Heart left ventricle (tissue), 16 donors: ENCODE measurements at regions not wholly inside any gene's neighbourhood (a gene's known extent, or its start where the extent isn't known, plus 50 kb on each side); places are given as distances from the start of the nearest gene placed in this dataset.

Experiments
- ATAC-seq, 4 donors: fragments of 200-7000 bp; cut with Tn5 transposase; one replicate each; pipeline ENCODE4 v1.9.1; 2020 to 2022; ENCODE audit warnings: moderate library complexity in 4 of 4, mild to moderate bottlenecking in 3 of 4, moderate number of reproducible peaks in 1 of 4
- DNase-seq, 5 donors: peaks; one replicate each; pipeline ENCODE4 v3.0.0-alpha.2; 2020
- H3K27ac ChIP-seq, 12 donors: fragments of 200-600 bp; sonication (generic) in 4 of 12; one replicate each; pipeline versions ENCODE4 v1.5.0 to v1.8.0; 2016 to 2022; ENCODE audit warnings: mild to moderate bottlenecking in 2 of 12
- H3K27me3 ChIP-seq, 9 donors: fragments of 200-600 bp; sonication (generic) in 2 of 9; one replicate each; pipeline versions ENCODE4 v1.5.1 to v1.8.0; 2016 to 2022; ENCODE audit warnings: mild to moderate bottlenecking in 3 of 9
- H3K36me3 ChIP-seq, 9 donors: fragments of 200-600 bp; sonication (generic) in 2 of 9; one replicate each; pipeline versions ENCODE4 v1.5.0 to v1.8.0; 2018 to 2022; ENCODE audit warnings: mild to moderate bottlenecking in 2 of 9
- H3K4me1 ChIP-seq, 12 donors: fragments of 200-600 bp; sonication (generic) in 4 of 12; one replicate each; pipeline versions ENCODE4 v1.5.0 to v1.8.0; 2016 to 2022; ENCODE audit warnings: mild to moderate bottlenecking in 3 of 12
- H3K4me3 ChIP-seq, 12 donors: fragments of 200-600 bp; sonication (generic) in 4 of 12; one replicate each; pipeline versions ENCODE4 v1.5.0 to v1.8.0; 2017 to 2022; ENCODE audit warnings: mild to moderate bottlenecking in 9 of 12, moderate library complexity in 4 of 12
- H3K9me3 ChIP-seq, 12 donors: fragments of 200-600 bp; sonication (generic) in 4 of 12; one replicate each; pipeline versions ENCODE4 v1.5.0 to v1.8.0; 2016 to 2022; ENCODE audit warnings: mild to moderate bottlenecking in 1 of 12
- POLR2A ChIP-seq, 2 donors: fragments of 450-650 bp; IDR thresholded peaks; one replicate each; pipeline ENCODE4 v1.6.1; 2017; ENCODE audit warnings: antibody characterized with exemption in 2 of 2, mild to moderate bottlenecking in 2 of 2, moderate library complexity in 2 of 2
- WGBS, 4 donors: extraction: QIAGEN DNeasy Blood & Tissue Kit in 2 of 4; methylation state at CpG; one replicate each; pipeline versions ENCODE4 v1.1.5 to v1.1.7; 2013 to 2018; 5-methylcytosine and 5-hydroxymethylcytosine counted together
- intact Hi-C, 10 donors: fragments of 100-400 bp; cut with DNase I; formaldehyde crosslinking; loops; one replicate each; pipeline versions ENCODE4 v1.11.1 to v1.14.2; 2022
- microRNA counts, 2 donors: library from miRNA; unstranded; fragments of <30 nt; microRNA quantifications; one replicate each; lab custom pipeline; 2016
- microRNA-seq, 4 donors: library from miRNA; unstranded; fragments of <30 nt; microRNA quantifications; one replicate each; pipeline versions ENCODE4 to v1.2.0, GENCODE V29; 2017 to 2020
- TF ChIP-seq, protein P1 (sequence below), 12 donors: fragments of 200-600 bp; sonication (generic) in 4 of 12; IDR thresholded peaks; one replicate each; pipeline versions ENCODE4 v1.5.0 to v1.8.0; 2018 to 2022; ENCODE audit warnings: antibody characterized with exemption in 12 of 12, mild to moderate bottlenecking in 5 of 12
- donor health status: ischemic (EF 13 %, LVEDD 7.1; RV severe dilation, severe dysfunction).
- donor health status: healthy with polysubstance abuse.
- donor health status: DM: no; HTN: yes; CAD: no.
- donor health status: DM: no; HTN: no; CAD: no.
- donor health status: ischemic (EF 25% LVEDD 6.9; RV normal size, moderate dysfunction).
- donor health status: ischemic (EF 25% LVEDD 5.7; RV mildly dilated, moderate dysfunction).
- donor health status: healthy.
- donor health status: DM: yes; HTN: yes; CAD: no.
- donor health status: ischemic (EF 35%, LVEDD 5.7; RV mildly dilated, moderate dysfunction).
- donor health status: nonischemic (EF 11% LVEDD 7.7; RV severe dilation, severe dysfunction).
- donor health status: DM: yes; HTN: yes; CAD: no.
- donor health status: PGD.
- donor health status: ischemic (EF 29% LVEDD 5.4; RV normal size, mild dysfunction).
- donor health status: nonischemic (EF 23%, LVEDD 6.1; RV moderate dilation, normal function).

DNA sequence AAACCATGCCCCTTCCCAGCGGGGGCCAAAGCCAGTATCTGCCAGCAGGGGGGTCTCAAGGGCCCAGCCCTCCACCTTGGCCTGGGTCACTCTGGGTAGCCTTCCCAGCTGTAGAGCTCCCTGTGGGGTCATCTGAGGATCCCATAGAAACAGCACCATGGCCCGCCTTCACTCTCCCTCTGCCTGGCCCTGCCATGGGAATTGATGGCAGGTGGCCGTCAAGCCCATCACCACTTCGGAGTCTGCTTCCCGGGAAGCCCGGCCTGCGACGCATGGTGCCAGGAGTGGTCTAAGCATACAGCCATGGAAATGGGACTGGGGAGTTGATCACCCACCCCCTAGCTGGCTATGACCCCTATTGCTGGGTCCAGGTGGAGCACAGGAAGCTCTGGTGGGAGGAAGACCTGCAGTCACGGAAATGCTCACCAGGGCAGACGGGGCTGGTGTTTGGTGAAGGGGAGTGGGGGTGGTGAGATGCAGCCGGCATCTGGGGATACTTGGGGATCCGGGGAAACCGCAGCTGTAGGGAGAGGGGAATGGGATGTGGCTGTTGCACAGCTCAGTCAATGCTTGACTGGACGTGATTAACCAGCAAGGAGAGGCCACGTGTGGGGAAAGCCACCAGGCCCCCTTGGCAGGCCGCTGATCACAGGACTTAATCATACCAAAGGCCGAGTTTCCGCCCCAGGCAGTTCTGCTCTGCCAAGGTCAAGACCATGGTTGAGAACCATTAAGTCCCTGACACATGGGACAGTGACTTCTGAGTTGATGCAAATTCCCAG is 52.2 kb upstream of the DIO3 start:
- Histone ChIP-seq H3K27ac (no peak overlapping the region), H3K36me3 (no peaks in the 10 kb centered on the region), H3K4me3 (no peak overlapping the region), H3K4me1 (no peaks in the 10 kb centered on the region), H3K9me3 (no peaks in the 10 kb centered on the region), H3K27me3 (peaks cover 0 to 17% (median 0%) of the 10 kb centered on the region in 9 donors)
- DNase-seq (peak in 1 of 5 donors; percentile 40), ATAC-seq (no peak)
- TF ChIP-seq, protein P1, sequence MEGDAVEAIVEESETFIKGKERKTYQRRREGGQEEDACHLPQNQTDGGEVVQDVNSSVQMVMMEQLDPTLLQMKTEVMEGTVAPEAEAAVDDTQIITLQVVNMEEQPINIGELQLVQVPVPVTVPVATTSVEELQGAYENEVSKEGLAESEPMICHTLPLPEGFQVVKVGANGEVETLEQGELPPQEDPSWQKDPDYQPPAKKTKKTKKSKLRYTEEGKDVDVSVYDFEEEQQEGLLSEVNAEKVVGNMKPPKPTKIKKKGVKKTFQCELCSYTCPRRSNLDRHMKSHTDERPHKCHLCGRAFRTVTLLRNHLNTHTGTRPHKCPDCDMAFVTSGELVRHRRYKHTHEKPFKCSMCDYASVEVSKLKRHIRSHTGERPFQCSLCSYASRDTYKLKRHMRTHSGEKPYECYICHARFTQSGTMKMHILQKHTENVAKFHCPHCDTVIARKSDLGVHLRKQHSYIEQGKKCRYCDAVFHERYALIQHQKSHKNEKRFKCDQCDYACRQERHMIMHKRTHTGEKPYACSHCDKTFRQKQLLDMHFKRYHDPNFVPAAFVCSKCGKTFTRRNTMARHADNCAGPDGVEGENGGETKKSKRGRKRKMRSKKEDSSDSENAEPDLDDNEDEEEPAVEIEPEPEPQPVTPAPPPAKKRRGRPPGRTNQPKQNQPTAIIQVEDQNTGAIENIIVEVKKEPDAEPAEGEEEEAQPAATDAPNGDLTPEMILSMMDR (IDR thresholded peaks at IDR 0.05), result no peak
- TF ChIP-seq POLR2A (IDR thresholded peaks at IDR 0.05), result no peak
- WGBS, 4 donors, result 88 to 92% (median 91%) methylated on average over 13 to 18 of the region's 18 CpGs
- intact Hi-C loops, result no loop called here

GRCh38 chr14:101509730-101510371 is 51.4 kb upstream of the DIO3 start:
- peaks cover 0 to 13% (median 0%) of the 10 kb centered on the region in 9 donors for H3K27me3 ChIP-seq
- H3K9me3 ChIP-seq, result no peaks in the 10 kb centered on the region
- WGBS, 4 donors, result 91 to 93% (median 91%) methylated on average over 20 to 21 of the region's 21 CpGs
- ATAC-seq, result no peak
- no peak for DNase-seq
- H3K4me3 ChIP-seq, result no peak overlapping the region
- intact Hi-C loops, result no loop called here
- no peak for TF ChIP-seq POLR2A (IDR thresholded peaks at IDR 0.05)
- TF ChIP-seq, protein P1 (IDR thresholded peaks at IDR 0.05), result no peak
- no peak overlapping the region for H3K27ac ChIP-seq
- H3K4me1 ChIP-seq, result no peaks in the 10 kb centered on the region
- no peaks in the 10 kb centered on the region for H3K36me3 ChIP-seq

DNA sequence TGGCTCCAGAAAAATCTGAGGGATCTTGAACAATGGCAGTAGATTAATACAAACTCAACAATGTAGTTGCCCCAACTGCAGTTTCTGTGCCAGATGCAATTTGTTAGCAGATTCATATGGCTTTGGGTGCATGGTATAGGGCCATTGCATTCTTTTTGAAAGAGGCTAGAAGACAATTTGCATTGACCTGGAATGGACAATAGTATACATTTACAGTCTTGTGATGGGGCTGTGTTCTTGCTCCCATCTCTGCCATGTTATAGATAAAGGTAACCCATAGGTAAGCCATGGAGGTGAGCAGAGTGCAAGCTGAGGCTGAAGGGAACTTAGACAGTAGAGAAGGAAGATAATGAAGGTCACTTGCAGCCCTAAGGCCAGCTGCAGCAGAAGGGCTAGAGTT is 50.1 kb upstream of the DIO3 start:
- DNase-seq (no peak), ATAC-seq (no peak)
- H3K36me3 ChIP-seq, result no peaks in the 10 kb centered on the region
- H3K27ac ChIP-seq, result no peak overlapping the region
- H3K4me1 ChIP-seq, result no peaks in the 10 kb centered on the region
- H3K9me3 ChIP-seq, result peaks cover 0 to 5% (median 0%) of the 10 kb centered on the region in 12 donors
- TF ChIP-seq POLR2A (IDR thresholded peaks at IDR 0.05), result no peak
- TF ChIP-seq, protein P1 (IDR thresholded peaks at IDR 0.05), result no peak
- intact Hi-C loops, result no loop called here
- H3K27me3 ChIP-seq, result peaks cover 0 to 13% (median 0%) of the 10 kb centered on the region in 9 donors
- no peak overlapping the region for H3K4me3 ChIP-seq

MicroRNA genes in the stretch of these regions (microRNA counts, 767-probe panel; counts per million panel counts)
- microRNA hsa-miR-1185-5p (lab: Ali Mortazavi, UCI), result 1,458 to 1,860 counts per million in 2 donors
- 0 to 71.6 counts per million in 2 donors for microRNA hsa-miR-1193 (lab: Ali Mortazavi, UCI)
- 0 to 886 counts per million in 2 donors for microRNA hsa-miR-1197 (lab: Ali Mortazavi, UCI)
- microRNA hsa-miR-134 (lab: Ali Mortazavi, UCI), result 2,085 to 2,116 counts per million in 2 donors
- 2,240 to 2,300 counts per million in 2 donors for microRNA hsa-miR-154-5p (lab: Ali Mortazavi, UCI)
- 71.6 to 1,825 counts per million in 2 donors for microRNA hsa-miR-299-3p (lab: Ali Mortazavi, UCI)
- microRNA hsa-miR-299-5p (lab: Ali Mortazavi, UCI), result 1,472 to 1,530 counts per million in 2 donors
- microRNA hsa-miR-300 (lab: Ali Mortazavi, UCI), result 71.6 to 908 counts per million in 2 donors
- 1,023 to 1,530 counts per million in 2 donors for microRNA hsa-miR-323a-3p (lab: Ali Mortazavi, UCI)
- 0 to 71.6 counts per million in 2 donors for microRNA hsa-miR-323a-5p (lab: Ali Mortazavi, UCI)
- 0 to 71.6 counts per million in 2 donors for microRNA hsa-miR-323b-3p (lab: Ali Mortazavi, UCI)
- 71.6 to 573 counts per million in 2 donors for microRNA hsa-miR-323b-5p (lab: Ali Mortazavi, UCI)
- microRNA hsa-miR-329 (lab: Ali Mortazavi, UCI), result 71.6 to 309 counts per million in 2 donors
- 1,825 to 1,960 counts per million in 2 donors for microRNA hsa-miR-369-3p (lab: Ali Mortazavi, UCI)
- microRNA hsa-miR-369-5p (lab: Ali Mortazavi, UCI), result 671 to 1,658 counts per million in 2 donors
- 2,795 to 3,087 counts per million in 2 donors for microRNA hsa-miR-376a-3p (lab: Ali Mortazavi, UCI)
- 1,658 to 1,843 counts per million in 2 donors for microRNA hsa-miR-376b (lab: Ali Mortazavi, UCI)
- microRNA hsa-miR-376c (lab: Ali Mortazavi, UCI), result 1,658 to 2,666 counts per million in 2 donors
- 671 to 758 counts per million in 2 donors for microRNA hsa-miR-377-3p (lab: Ali Mortazavi, UCI)
- 2,328 to 2,353 counts per million in 2 donors for microRNA hsa-miR-379-5p (lab: Ali Mortazavi, UCI)
- microRNA hsa-miR-380-3p (lab: Ali Mortazavi, UCI), result 0 to 71.6 counts per million in 2 donors
- microRNA hsa-miR-381 (lab: Ali Mortazavi, UCI), result 0 to 349 counts per million in 2 donors
- 3,227 to 3,275 counts per million in 2 donors for microRNA hsa-miR-382-5p (lab: Ali Mortazavi, UCI)
- microRNA hsa-miR-409-3p (lab: Ali Mortazavi, UCI), result 1,913 to 2,398 counts per million in 2 donors
- 886 to 1,023 counts per million in 2 donors for microRNA hsa-miR-409-5p (lab: Ali Mortazavi, UCI)
- 1,378 to 1,966 counts per million in 2 donors for microRNA hsa-miR-410 (lab: Ali Mortazavi, UCI)
- microRNA hsa-miR-411-5p (lab: Ali Mortazavi, UCI), result 2,169 to 2,801 counts per million in 2 donors
- 1,879 to 1,887 counts per million in 2 donors for microRNA hsa-miR-412 (lab: Ali Mortazavi, UCI)
- 2,592 to 2,720 counts per million in 2 donors for microRNA hsa-miR-485-3p (lab: Ali Mortazavi, UCI)
- microRNA hsa-miR-485-5p (lab: Ali Mortazavi, UCI), result 2,169 to 2,478 counts per million in 2 donors
- microRNA hsa-miR-487a (lab: Ali Mortazavi, UCI), result 1,860 to 1,960 counts per million in 2 donors
- 2,187 to 2,532 counts per million in 2 donors for microRNA hsa-miR-487b (lab: Ali Mortazavi, UCI)
- microRNA hsa-miR-494 (lab: Ali Mortazavi, UCI), result 2,407 to 2,631 counts per million in 2 donors
- 2,707 to 2,953 counts per million in 2 donors for microRNA hsa-miR-495 (lab: Ali Mortazavi, UCI)
- 71.6 to 309 counts per million in 2 donors for microRNA hsa-miR-496 (lab: Ali Mortazavi, UCI)
- microRNA hsa-miR-539-5p (lab: Ali Mortazavi, UCI), result 0 to 71.6 counts per million in 2 donors
- 1,924 to 1,984 counts per million in 2 donors for microRNA hsa-miR-541-3p (lab: Ali Mortazavi, UCI)
- 2,372 to 2,827 counts per million in 2 donors for microRNA hsa-miR-543 (lab: Ali Mortazavi, UCI)
- 1,966 to 2,112 counts per million in 2 donors for microRNA hsa-miR-544a (lab: Ali Mortazavi, UCI)
- microRNA hsa-miR-654-3p (lab: Ali Mortazavi, UCI), result 1,472 to 1,986 counts per million in 2 donors
- microRNA hsa-miR-654-5p (lab: Ali Mortazavi, UCI), result 0 to 71.6 counts per million in 2 donors
- 71.6 to 1,287 counts per million in 2 donors for microRNA hsa-miR-655 (lab: Ali Mortazavi, UCI)
- 886 to 1,349 counts per million in 2 donors for microRNA hsa-miR-656 (lab: Ali Mortazavi, UCI)
- 0 to 71.6 counts per million in 2 donors for microRNA hsa-miR-668 (lab: Ali Mortazavi, UCI)
- microRNA hsa-miR-758 (lab: Ali Mortazavi, UCI), result 2,237 to 2,240 counts per million in 2 donors
- 1,280 to 1,693 counts per million in 2 donors for microRNA hsa-miR-889 (lab: Ali Mortazavi, UCI)

Small RNAs in the stretch of these regions (microRNA-seq; reads per million reads assigned to microRNA genes)
- gene MIR1185-1 (2.4 to 10.3 (median 6.6) reads per million in 4 donors), gene MIR1185-2 (0.45 to 1.5 (median 1.1) reads per million in 4 donors), gene MIR1193 (0 to 0.77 (median 0) reads per million in 4 donors), gene MIR1197 (0 to 0.06 (median 0) reads per million in 4 donors), gene MIR134 (13.2 to 74.4 (median 40.5) reads per million in 4 donors), gene MIR154 (79.3 to 107 (median 99.0) reads per million in 4 donors), gene MIR299 (52.5 to 148 (median 67.9) reads per million in 4 donors), gene MIR300 (0 reads per million in 4 donors), gene MIR323A (7.2 to 19.3 (median 13.8) reads per million in 4 donors), gene MIR323B (0.60 to 1.2 (median 0.90) reads per million in 4 donors), gene MIR329-1 (0 reads per million in 4 donors), gene MIR329-2 (0 to 0.06 (median 0) reads per million in 4 donors), gene MIR369 (147 to 254 (median 204) reads per million in 4 donors), gene MIR376A1 (0 to 3.7 (median 1.4) reads per million in 4 donors), gene MIR376A2 (0 to 0.62 (median 0) reads per million in 4 donors), gene MIR376B (8.1 to 18.6 (median 14.1) reads per million in 4 donors), gene MIR376C (91.1 to 428 (median 291) reads per million in 4 donors), gene MIR377 (7.2 to 22.7 (median 16.6) reads per million in 4 donors), gene MIR379 (162 to 208 (median 194) reads per million in 4 donors), gene MIR380 (0 to 3.0 (median 1.4) reads per million in 4 donors), gene MIR381 (64.9 to 98.2 (median 79.8) reads per million in 4 donors), gene MIR382 (84.1 to 349 (median 168) reads per million in 4 donors), gene MIR409 (242 to 483 (median 345) reads per million in 4 donors), gene MIR411 (232 to 715 (median 445) reads per million in 4 donors), gene MIR412 (0 to 4.2 (median 2.7) reads per million in 4 donors), gene MIR485 (13.2 to 51.9 (median 27.5) reads per million in 4 donors), gene MIR487A (11.4 to 14.7 (median 12.3) reads per million in 4 donors), gene MIR487B (431 to 881 (median 548) reads per million in 4 donors), gene MIR494 (19.0 to 40.6 (median 35.9) reads per million in 4 donors), gene MIR495 (6.2 to 11.0 (median 7.7) reads per million in 4 donors), gene MIR496 (0.77 to 2.2 (median 1.6) reads per million in 4 donors), gene MIR539 (2.3 to 15.7 (median 3.8) reads per million in 4 donors), gene MIR541 (0 to 0.77 (median 0.13) reads per million in 4 donors), gene MIR543 (7.2 to 21.3 (median 17.7) reads per million in 4 donors), gene MIR544A (0 reads per million in 4 donors), gene MIR654 (7.7 to 31.7 (median 21.1) reads per million in 4 donors), gene MIR655 (0.60 to 4.3 (median 2.1) reads per million in 4 donors), gene MIR656 (1.2 to 3.1 (median 2.6) reads per million in 4 donors), gene MIR668 (0 to 2.9 (median 0.48) reads per million in 4 donors), gene MIR758 (1.2 to 1.7 (median 1.5) reads per million in 4 donors), gene MIR889 (9.7 to 35.4 (median 16.2) reads per million in 4 donors)
